Upper lobe of left lung (tissue), 6 donors: ENCODE measurements at regions not wholly inside any gene's neighbourhood (a gene's known extent, or its start where the extent isn't known, plus 50 kb on each side); places are given as distances from the start of the nearest gene placed in this dataset.
"Not testable (repeated sequence)": the region's sequence is repeated elsewhere in the genome, so short reads cannot be mapped to it uniquely, and the experiment has no call there.

Source experiments
- ATAC-seq, 2 donors: fragments of 200-7000 bp; cut with Tn5 transposase; one replicate each; pipeline ENCODE4 v1.9.1; 2022; ENCODE audit warnings: mild to moderate bottlenecking in 2 of 2, moderate library complexity in 2 of 2; ENCODE audit not compliant: low FRiP score in 2 of 2
- DNase-seq, 2 donors: peaks; one replicate each; pipeline ENCODE4 v3.0.0-alpha.2; 2019 to 2020
- H3K27ac ChIP-seq, 4 donors: fragments of 200-600 bp; sonication (generic); one replicate each; pipeline ENCODE4 v1.5.1; 2016 to 2019
- H3K27me3 ChIP-seq, 4 donors: fragments of 200-600 bp; sonication (generic); one replicate each; pipeline ENCODE4 v1.5.1; 2017 to 2019
- H3K36me3 ChIP-seq, 4 donors: fragments of 200-600 bp; sonication (generic); one replicate each; pipeline ENCODE4 v1.5.1; 2016 to 2019
- H3K4me1 ChIP-seq, 4 donors: fragments of 200-600 bp; sonication (generic); one replicate each; pipeline ENCODE4 v1.5.1; 2018 to 2019
- H3K4me3 ChIP-seq, 4 donors: fragments of 200-600 bp; sonication (generic); one replicate each; pipeline ENCODE4 v1.5.1; 2017 to 2019; ENCODE audit warnings: mild to moderate bottlenecking in 2 of 4, moderate library complexity in 1 of 4
- H3K9me3 ChIP-seq, 4 donors: fragments of 200-600 bp; sonication (generic); one replicate each; pipeline ENCODE4 v1.5.1; 2018 to 2019
- EP300 ChIP-seq, 4 donors: sonication (generic); formaldehyde crosslinking; IDR thresholded peaks; one replicate each; pipeline ENCODE4 v1.5.1; 2017; ENCODE audit warnings: antibody characterized with exemption in 4 of 4, control low read depth in 2 of 4
- POLR2A ChIP-seq, 4 donors: fragments of 450-650 bp; IDR thresholded peaks; one replicate each; pipeline ENCODE4 v1.5.1; 2016 to 2017; ENCODE audit warnings: antibody characterized with exemption in 4 of 4, mild to moderate bottlenecking in 2 of 4
- POLR2AphosphoS5 ChIP-seq, 2 donors: sonication (generic); formaldehyde crosslinking; IDR thresholded peaks; one replicate each; pipeline ENCODE4 v1.5.1; 2017; ENCODE audit warnings: antibody characterized with exemption in 2 of 2
- WGBS, 2 donors: methylation state at CpG; one replicate each; pipeline ENCODE4 v1.1.5; 2017 to 2018; 5-methylcytosine and 5-hydroxymethylcytosine counted together
- TF ChIP-seq, protein P1 (sequence below), 6 experiments: fragments of 450-650 bp in 4 of 6; fragments of 200-600 bp in 2 of 6; sonication (generic) in 2 of 6; IDR thresholded peaks; one replicate each; pipeline ENCODE4 v1.5.1; 2016 to 2019; ENCODE audit warnings: antibody characterized with exemption in 6 of 6
- donor health status: DM: no; HTN: no; CAD: no; lungs with moderate emphysema.
- donor health status: DM: no; HTN: yes; CAD: no; lungs with severe emphysema.

DNA sequence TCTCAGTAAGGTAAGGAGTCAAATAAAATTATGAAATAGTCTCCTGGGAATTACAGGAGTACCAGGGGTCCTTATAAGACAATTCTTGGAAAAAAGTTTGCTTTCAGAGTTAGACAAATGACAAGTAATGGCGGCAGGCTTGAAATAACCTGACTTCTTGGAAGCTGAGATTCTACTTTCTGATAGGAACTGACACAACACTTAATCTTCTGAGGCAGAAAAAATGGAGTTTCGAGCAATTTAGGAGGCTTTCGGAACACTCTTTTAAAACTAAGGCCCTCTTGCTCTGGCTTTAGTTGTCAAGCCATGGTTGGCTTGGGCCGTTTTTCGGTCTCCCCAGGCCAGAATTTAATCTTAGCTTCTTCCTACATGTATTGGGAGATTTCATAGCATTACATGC is 260.0 kb downstream of the GATA3 start:
- Histone ChIP-seq H3K36me3 (no peaks in the 10 kb centered on the region), H3K4me3 (no peak overlapping the region), H3K27ac (no peak overlapping the region), H3K27me3 (no peaks in the 10 kb centered on the region), H3K9me3 (no peaks in the 10 kb centered on the region), H3K4me1 (no peaks in the 10 kb centered on the region)
- no peak for TF ChIP-seq POLR2AphosphoS5 (IDR thresholded peaks at IDR 0.05)
- no peak for TF ChIP-seq POLR2A (IDR thresholded peaks at IDR 0.05)
- TF ChIP-seq EP300 (IDR thresholded peaks at IDR 0.05), result no peak
- TF ChIP-seq, protein P1, sequence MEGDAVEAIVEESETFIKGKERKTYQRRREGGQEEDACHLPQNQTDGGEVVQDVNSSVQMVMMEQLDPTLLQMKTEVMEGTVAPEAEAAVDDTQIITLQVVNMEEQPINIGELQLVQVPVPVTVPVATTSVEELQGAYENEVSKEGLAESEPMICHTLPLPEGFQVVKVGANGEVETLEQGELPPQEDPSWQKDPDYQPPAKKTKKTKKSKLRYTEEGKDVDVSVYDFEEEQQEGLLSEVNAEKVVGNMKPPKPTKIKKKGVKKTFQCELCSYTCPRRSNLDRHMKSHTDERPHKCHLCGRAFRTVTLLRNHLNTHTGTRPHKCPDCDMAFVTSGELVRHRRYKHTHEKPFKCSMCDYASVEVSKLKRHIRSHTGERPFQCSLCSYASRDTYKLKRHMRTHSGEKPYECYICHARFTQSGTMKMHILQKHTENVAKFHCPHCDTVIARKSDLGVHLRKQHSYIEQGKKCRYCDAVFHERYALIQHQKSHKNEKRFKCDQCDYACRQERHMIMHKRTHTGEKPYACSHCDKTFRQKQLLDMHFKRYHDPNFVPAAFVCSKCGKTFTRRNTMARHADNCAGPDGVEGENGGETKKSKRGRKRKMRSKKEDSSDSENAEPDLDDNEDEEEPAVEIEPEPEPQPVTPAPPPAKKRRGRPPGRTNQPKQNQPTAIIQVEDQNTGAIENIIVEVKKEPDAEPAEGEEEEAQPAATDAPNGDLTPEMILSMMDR (IDR thresholded peaks at IDR 0.05), result no peak
- WGBS, 2 donors, result 93 to 96% methylated on average over 5 of the region's 5 CpGs
- no peak for ATAC-seq
- no peak for DNase-seq

DNA sequence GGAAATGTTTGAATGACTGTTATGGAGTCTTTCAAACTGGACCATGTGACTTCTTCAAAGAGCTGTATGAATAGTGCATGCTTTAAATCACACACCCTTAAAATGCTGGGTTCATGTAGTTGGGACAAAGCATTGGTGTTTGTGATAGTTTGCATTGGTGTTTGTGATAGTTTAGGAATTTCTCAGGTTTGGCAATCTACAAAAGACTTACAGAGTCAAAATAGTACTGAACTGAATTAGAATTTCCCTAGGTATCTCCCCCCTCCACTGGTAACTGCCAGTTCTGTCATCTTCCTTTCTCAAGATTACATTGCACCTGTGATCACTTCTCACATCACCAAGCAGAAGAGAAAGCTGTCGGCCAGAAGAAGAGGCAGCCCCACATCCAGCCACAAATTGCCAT is 261.1 kb downstream of the GATA3 start:
- no peak for ATAC-seq
- H3K27ac ChIP-seq, result no peak overlapping the region
- no peaks in the 10 kb centered on the region for H3K9me3 ChIP-seq
- DNase-seq, result no peak
- WGBS, 2 donors, result 50 to 53% methylated on average over 1 of the region's 1 CpG
- H3K27me3 ChIP-seq, result no peaks in the 10 kb centered on the region
- H3K4me1 ChIP-seq, result no peaks in the 10 kb centered on the region
- no peak overlapping the region for H3K4me3 ChIP-seq
- TF ChIP-seq POLR2AphosphoS5 (IDR thresholded peaks at IDR 0.05) (no peak), POLR2A (IDR thresholded peaks at IDR 0.05) (no peak), EP300 (IDR thresholded peaks at IDR 0.05) (no peak)
- TF ChIP-seq, protein P1 (IDR thresholded peaks at IDR 0.05), result no peak
- H3K36me3 ChIP-seq, result no peaks in the 10 kb centered on the region

DNA sequence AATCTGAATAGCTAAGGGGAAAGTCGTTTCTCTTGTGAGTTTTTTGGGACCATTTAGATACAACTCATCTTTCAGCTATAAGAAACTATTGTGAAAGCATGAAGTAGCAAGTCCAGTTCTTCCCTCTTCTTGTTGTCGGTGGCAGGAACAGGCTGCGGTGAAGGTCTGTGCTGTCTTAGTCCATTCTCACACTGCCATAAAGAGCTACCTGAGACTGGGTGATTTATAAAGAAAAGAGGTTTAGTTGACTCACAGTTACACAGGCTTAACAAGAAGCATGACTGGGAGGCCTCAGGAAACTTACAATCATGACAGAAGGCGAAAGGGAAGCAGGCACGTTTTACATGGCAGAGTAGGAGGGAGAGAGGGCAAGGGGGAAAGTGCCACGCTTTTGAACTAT is 261.8 kb downstream of the GATA3 start:
- Histone ChIP-seq H3K9me3 (no peaks in the 10 kb centered on the region), H3K27me3 (no peaks in the 10 kb centered on the region), H3K4me3 (no peak overlapping the region), H3K4me1 (no peaks in the 10 kb centered on the region), H3K36me3 (no peaks in the 10 kb centered on the region), H3K27ac (no peak overlapping the region)
- no peak for ATAC-seq
- WGBS, 2 donors, result 79 to 82% methylated on average over 6 of the region's 6 CpGs
- TF ChIP-seq POLR2AphosphoS5 (IDR thresholded peaks at IDR 0.05) (no peak), POLR2A (IDR thresholded peaks at IDR 0.05) (no peak), EP300 (IDR thresholded peaks at IDR 0.05) (no peak)
- TF ChIP-seq, protein P1 (IDR thresholded peaks at IDR 0.05), result no peak
- DNase-seq, result no peak

DNA sequence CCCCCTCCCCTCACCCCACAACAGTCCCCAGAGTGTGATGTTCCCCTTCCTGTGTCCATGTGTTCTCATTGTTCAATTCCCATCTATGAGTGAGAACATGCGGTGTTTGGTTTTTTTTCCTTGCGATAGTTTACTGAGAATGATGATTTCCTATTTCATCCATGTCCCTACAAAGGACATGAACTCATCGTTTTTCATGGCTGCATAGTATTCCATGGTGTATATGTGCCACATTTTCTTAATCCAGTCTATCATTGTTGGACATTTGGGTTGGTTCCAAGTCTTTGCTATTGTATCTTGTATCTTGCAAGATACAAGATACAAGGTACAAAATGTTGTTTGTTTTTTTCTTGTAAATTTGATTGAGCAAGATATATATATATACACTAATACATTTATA is 263.9 kb downstream of the GATA3 start:
- H3K36me3 ChIP-seq, DNase-seq, H3K9me3 ChIP-seq, H3K27me3 ChIP-seq, H3K4me1 ChIP-seq, ATAC-seq, H3K27ac ChIP-seq, H3K4me3 ChIP-seq: not testable (repeated sequence)
- WGBS, 2 donors, result 86 to 96% methylated on average over 3 of the region's 3 CpGs

DNA sequence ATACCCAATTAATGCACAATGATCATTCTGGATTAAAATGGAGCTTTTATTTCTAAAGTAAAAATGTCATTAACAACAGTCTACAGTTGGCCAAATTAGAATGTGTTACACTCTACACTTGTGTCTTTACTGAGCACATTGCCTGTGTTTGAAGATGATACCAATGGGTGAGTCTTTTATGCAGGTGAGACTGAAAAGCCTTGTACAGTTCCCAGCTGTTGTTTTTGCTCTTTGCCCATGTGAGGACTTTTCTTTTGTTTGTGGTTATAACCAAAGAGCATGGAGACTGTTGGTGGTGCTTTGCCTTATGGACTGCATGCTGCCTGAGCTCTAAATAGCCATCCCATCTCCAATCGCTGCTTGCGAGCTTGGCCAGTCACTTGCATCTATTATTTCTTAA is 264.5 kb downstream of the GATA3 start:
- 90 to 100% methylated on average over 2 of the region's 2 CpGs for WGBS, 2 donors
- Histone ChIP-seq H3K4me1 (no peaks in the 10 kb centered on the region), H3K27me3 (no peaks in the 10 kb centered on the region), H3K9me3 (no peaks in the 10 kb centered on the region), H3K36me3 (no peaks in the 10 kb centered on the region), H3K4me3 (no peak overlapping the region), H3K27ac (no peak overlapping the region)
- no peak for ATAC-seq
- DNase-seq, result no peak
- TF ChIP-seq POLR2A (IDR thresholded peaks at IDR 0.05) (no peak), POLR2AphosphoS5 (IDR thresholded peaks at IDR 0.05) (no peak), EP300 (IDR thresholded peaks at IDR 0.05) (no peak)
- TF ChIP-seq, protein P1 (IDR thresholded peaks at IDR 0.05), result no peak
